Ovary (tissue), 3 donors: ENCODE measurements at regions not wholly inside any gene's neighbourhood (a gene's known extent, or its start where the extent isn't known, plus 50 kb on each side); places are given as distances from the start of the nearest gene placed in this dataset.

ENCODE experiments used
- POLR2A ChIP-seq: fragments of 450-650 bp; IDR thresholded peaks from one replicate; pipeline ENCODE4 v1.6.1; 2017; ENCODE audit warnings: antibody characterized with exemption, mild to moderate bottlenecking, moderate library complexity
- TF ChIP-seq, protein P1 (sequence below), 3 donors: fragments of 450-650 bp in 2 of 3; fragments of 200-600 bp in 1 of 3; IDR thresholded peaks; one replicate each; pipeline versions ENCODE4 v1.5.1 to v1.8.0; 2016 to 2022; ENCODE audit warnings: antibody characterized with exemption in 3 of 3, mild to moderate bottlenecking in 1 of 3
- donor health status: DM: no; HTN: no; CAD: no.

DNA sequence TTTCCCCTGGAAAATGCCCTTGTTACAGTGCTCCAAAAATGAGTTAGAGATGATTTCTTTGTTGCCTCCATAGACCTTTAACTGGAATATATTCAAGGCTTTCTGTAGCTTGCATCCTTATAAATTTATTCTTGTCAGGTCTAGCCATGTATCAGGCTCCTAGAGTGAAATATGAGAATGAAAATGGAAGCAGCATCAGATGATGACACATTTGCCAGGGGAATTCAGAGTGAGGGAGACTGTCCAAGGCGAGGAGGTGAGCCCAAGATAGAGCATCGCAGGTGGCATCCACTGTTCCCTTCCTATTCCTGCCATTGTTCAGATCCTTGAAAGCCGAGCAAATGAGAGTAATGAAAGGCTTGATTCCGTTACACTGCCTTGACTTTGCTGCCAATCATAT is 386.8 kb downstream of the SAMD5 start:
- TF ChIP-seq, protein P1, sequence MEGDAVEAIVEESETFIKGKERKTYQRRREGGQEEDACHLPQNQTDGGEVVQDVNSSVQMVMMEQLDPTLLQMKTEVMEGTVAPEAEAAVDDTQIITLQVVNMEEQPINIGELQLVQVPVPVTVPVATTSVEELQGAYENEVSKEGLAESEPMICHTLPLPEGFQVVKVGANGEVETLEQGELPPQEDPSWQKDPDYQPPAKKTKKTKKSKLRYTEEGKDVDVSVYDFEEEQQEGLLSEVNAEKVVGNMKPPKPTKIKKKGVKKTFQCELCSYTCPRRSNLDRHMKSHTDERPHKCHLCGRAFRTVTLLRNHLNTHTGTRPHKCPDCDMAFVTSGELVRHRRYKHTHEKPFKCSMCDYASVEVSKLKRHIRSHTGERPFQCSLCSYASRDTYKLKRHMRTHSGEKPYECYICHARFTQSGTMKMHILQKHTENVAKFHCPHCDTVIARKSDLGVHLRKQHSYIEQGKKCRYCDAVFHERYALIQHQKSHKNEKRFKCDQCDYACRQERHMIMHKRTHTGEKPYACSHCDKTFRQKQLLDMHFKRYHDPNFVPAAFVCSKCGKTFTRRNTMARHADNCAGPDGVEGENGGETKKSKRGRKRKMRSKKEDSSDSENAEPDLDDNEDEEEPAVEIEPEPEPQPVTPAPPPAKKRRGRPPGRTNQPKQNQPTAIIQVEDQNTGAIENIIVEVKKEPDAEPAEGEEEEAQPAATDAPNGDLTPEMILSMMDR (IDR thresholded peaks at IDR 0.05) = no peak
- no peak for TF ChIP-seq POLR2A
